Upper lobe of left lung (tissue), 6 donors: ENCODE measurements at regions not wholly inside any gene's neighbourhood (a gene's known extent, or its start where the extent isn't known, plus 50 kb on each side); places are given as distances from the start of the nearest gene placed in this dataset.

ENCODE experiments used
- ATAC-seq, 2 donors: fragments of 200-7000 bp; cut with Tn5 transposase; one replicate each; pipeline ENCODE4 v1.9.1; 2022; ENCODE audit warnings: mild to moderate bottlenecking in 2 of 2, moderate library complexity in 2 of 2; ENCODE audit not compliant: low FRiP score in 2 of 2
- DNase-seq, 2 donors: peaks; one replicate each; pipeline ENCODE4 v3.0.0-alpha.2; 2019 to 2020
- H3K27ac ChIP-seq, 4 donors: fragments of 200-600 bp; sonication (generic); one replicate each; pipeline ENCODE4 v1.5.1; 2016 to 2019
- H3K27me3 ChIP-seq, 4 donors: fragments of 200-600 bp; sonication (generic); one replicate each; pipeline ENCODE4 v1.5.1; 2017 to 2019
- H3K36me3 ChIP-seq, 4 donors: fragments of 200-600 bp; sonication (generic); one replicate each; pipeline ENCODE4 v1.5.1; 2016 to 2019
- H3K4me1 ChIP-seq, 4 donors: fragments of 200-600 bp; sonication (generic); one replicate each; pipeline ENCODE4 v1.5.1; 2018 to 2019
- H3K4me3 ChIP-seq, 4 donors: fragments of 200-600 bp; sonication (generic); one replicate each; pipeline ENCODE4 v1.5.1; 2017 to 2019; ENCODE audit warnings: mild to moderate bottlenecking in 2 of 4, moderate library complexity in 1 of 4
- H3K9me3 ChIP-seq, 4 donors: fragments of 200-600 bp; sonication (generic); one replicate each; pipeline ENCODE4 v1.5.1; 2018 to 2019
- EP300 ChIP-seq, 4 donors: sonication (generic); formaldehyde crosslinking; IDR thresholded peaks; one replicate each; pipeline ENCODE4 v1.5.1; 2017; ENCODE audit warnings: antibody characterized with exemption in 4 of 4, control low read depth in 2 of 4
- POLR2A ChIP-seq, 4 donors: fragments of 450-650 bp; IDR thresholded peaks; one replicate each; pipeline ENCODE4 v1.5.1; 2016 to 2017; ENCODE audit warnings: antibody characterized with exemption in 4 of 4, mild to moderate bottlenecking in 2 of 4
- POLR2AphosphoS5 ChIP-seq, 2 donors: sonication (generic); formaldehyde crosslinking; IDR thresholded peaks; one replicate each; pipeline ENCODE4 v1.5.1; 2017; ENCODE audit warnings: antibody characterized with exemption in 2 of 2
- WGBS, 2 donors: methylation state at CpG; one replicate each; pipeline ENCODE4 v1.1.5; 2017 to 2018; 5-methylcytosine and 5-hydroxymethylcytosine counted together
- TF ChIP-seq, protein P1 (sequence below), 6 experiments: fragments of 450-650 bp in 4 of 6; fragments of 200-600 bp in 2 of 6; sonication (generic) in 2 of 6; IDR thresholded peaks; one replicate each; pipeline ENCODE4 v1.5.1; 2016 to 2019; ENCODE audit warnings: antibody characterized with exemption in 6 of 6
- donor health status: DM: no; HTN: no; CAD: no; lungs with moderate emphysema.
- donor health status: DM: no; HTN: yes; CAD: no; lungs with severe emphysema.

GRCh38 chr4:185862340-185862739 lies 50.3 kb upstream of the SORBS2 start:
- H3K4me1 ChIP-seq, result peaks cover 0 to 7% (median 2%) of the 10 kb centered on the region in 4 donors
- 90 to 99% methylated on average over 4 of the region's 4 CpGs for WGBS, 2 donors
- no peak overlapping the region for H3K27ac ChIP-seq

DNA sequence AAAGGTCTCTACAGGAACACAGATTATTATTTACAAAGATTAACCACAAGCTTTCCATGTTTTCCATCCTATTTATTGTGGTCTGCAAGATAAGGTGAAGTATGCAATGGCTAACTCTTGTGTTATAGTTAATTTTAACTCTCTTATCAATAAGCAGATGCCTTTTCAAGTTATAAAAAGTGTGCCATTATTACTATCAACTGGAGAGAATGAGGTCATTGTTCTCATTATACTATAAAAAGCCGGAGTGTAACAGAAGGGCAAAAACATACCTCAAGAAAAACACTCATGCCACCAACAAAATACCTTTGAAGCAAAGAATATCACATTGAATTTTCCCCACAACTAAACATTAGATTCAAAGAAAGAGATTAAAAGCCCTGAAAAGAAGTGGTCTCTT lies 52.0 kb upstream of the SORBS2 start:
- H3K4me1 ChIP-seq, result peaks cover 0 to 7% (median 2%) of the 10 kb centered on the region in 4 donors
- H3K27ac ChIP-seq, result no peak overlapping the region
- 87 to 89% methylated on average over 1 of the region's 1 CpG for WGBS, 2 donors

More at GRCh38 chr4:185862340-185862739, 50.3 kb upstream of the SORBS2 start:
- TF ChIP-seq POLR2AphosphoS5 (IDR thresholded peaks at IDR 0.05), result no peak
- no peak for TF ChIP-seq EP300 (IDR thresholded peaks at IDR 0.05)
- TF ChIP-seq, protein P1, sequence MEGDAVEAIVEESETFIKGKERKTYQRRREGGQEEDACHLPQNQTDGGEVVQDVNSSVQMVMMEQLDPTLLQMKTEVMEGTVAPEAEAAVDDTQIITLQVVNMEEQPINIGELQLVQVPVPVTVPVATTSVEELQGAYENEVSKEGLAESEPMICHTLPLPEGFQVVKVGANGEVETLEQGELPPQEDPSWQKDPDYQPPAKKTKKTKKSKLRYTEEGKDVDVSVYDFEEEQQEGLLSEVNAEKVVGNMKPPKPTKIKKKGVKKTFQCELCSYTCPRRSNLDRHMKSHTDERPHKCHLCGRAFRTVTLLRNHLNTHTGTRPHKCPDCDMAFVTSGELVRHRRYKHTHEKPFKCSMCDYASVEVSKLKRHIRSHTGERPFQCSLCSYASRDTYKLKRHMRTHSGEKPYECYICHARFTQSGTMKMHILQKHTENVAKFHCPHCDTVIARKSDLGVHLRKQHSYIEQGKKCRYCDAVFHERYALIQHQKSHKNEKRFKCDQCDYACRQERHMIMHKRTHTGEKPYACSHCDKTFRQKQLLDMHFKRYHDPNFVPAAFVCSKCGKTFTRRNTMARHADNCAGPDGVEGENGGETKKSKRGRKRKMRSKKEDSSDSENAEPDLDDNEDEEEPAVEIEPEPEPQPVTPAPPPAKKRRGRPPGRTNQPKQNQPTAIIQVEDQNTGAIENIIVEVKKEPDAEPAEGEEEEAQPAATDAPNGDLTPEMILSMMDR (IDR thresholded peaks at IDR 0.05), result no peak
- TF ChIP-seq POLR2A (IDR thresholded peaks at IDR 0.05), result no peak
- Histone ChIP-seq H3K4me3 (no peak overlapping the region), H3K36me3 (no peaks in the 10 kb centered on the region), H3K27me3 (no peaks in the 10 kb centered on the region), H3K9me3 (peaks cover 0 to 3% (median 0%) of the 10 kb centered on the region in 4 donors)
- no peak for ATAC-seq
- no peak for DNase-seq

DNA sequence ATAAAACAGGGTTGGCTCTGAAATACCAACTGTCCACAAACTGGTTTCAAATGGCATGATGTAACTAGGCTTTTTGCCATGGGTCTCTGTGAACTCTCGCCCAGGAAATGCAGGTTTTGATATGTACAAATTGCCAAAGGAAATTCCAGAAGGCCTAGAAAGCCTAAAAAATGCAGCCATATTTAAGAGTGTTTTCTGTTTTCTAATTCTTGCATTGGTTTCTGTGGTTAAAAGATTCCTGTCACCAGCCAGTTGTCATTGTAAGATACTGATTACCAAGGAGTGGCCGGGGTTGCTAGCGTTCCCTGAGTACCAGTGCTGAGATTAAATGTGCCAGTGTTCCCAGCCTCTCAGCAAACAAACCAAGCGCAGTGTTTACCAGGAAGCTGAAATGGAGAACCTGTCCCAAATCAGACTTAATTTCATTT lies 53.9 kb upstream of the SORBS2 start:
- peak; percentile 40 to 43 for ATAC-seq
- Histone ChIP-seq H3K9me3 (no peaks in the 10 kb centered on the region), H3K36me3 (no peaks in the 10 kb centered on the region), H3K27ac (no peak overlapping the region), H3K4me3 (no peak overlapping the region), H3K27me3 (no peaks in the 10 kb centered on the region), H3K4me1 (peaks cover 0 to 7% (median 2%) of the 10 kb centered on the region in 4 donors)
- 67 to 76% methylated on average over 4 of the region's 4 CpGs for WGBS, 2 donors
- peak in 1 of 2 donors; percentile 36 for DNase-seq
- TF ChIP-seq POLR2A (IDR thresholded peaks at IDR 0.05), result no peak

More for the DNA sequence above, 52.0 kb upstream of the SORBS2 start:
- TF ChIP-seq EP300 (IDR thresholded peaks at IDR 0.05) (no peak), POLR2AphosphoS5 (IDR thresholded peaks at IDR 0.05) (no peak), POLR2A (IDR thresholded peaks at IDR 0.05) (no peak)
- TF ChIP-seq, protein P1 (IDR thresholded peaks at IDR 0.05), result no peak
- Histone ChIP-seq H3K36me3 (no peaks in the 10 kb centered on the region), H3K27me3 (no peaks in the 10 kb centered on the region), H3K4me3 (no peak overlapping the region), H3K9me3 (no peaks in the 10 kb centered on the region)
- ATAC-seq (no peak), DNase-seq (no peak)

- Histone ChIP-seq H3K4me3 (no peak overlapping the region), H3K4me1 (peaks cover 0 to 7% (median 2%) of the 10 kb centered on the region in 4 donors), H3K27ac (no peak overlapping the region), H3K36me3 (no peaks in the 10 kb centered on the region), H3K27me3 (no peaks in the 10 kb centered on the region), H3K9me3 (no peaks in the 10 kb centered on the region)
- ATAC-seq (no peak), DNase-seq (no peak)
- WGBS, 2 donors, result 93 to 96% methylated on average over 3 of the region's 3 CpGs
- TF ChIP-seq, protein P1 (IDR thresholded peaks at IDR 0.05), result no peak
- no peak for TF ChIP-seq EP300 (IDR thresholded peaks at IDR 0.05)
- no peak for TF ChIP-seq POLR2AphosphoS5 (IDR thresholded peaks at IDR 0.05)
- no peak for TF ChIP-seq POLR2A (IDR thresholded peaks at IDR 0.05)
These were observed 55.8 kb upstream of the SORBS2 start for GRCh38 chr4:185867770-185868169.

GRCh38 chr4:185868983-185869382 lies 57.0 kb upstream of the SORBS2 start:
- Histone ChIP-seq H3K4me3 (no peak overlapping the region), H3K27me3 (no peaks in the 10 kb centered on the region), H3K27ac (no peak overlapping the region), H3K9me3 (no peaks in the 10 kb centered on the region), H3K36me3 (no peaks in the 10 kb centered on the region), H3K4me1 (peaks cover 0 to 7% (median 2%) of the 10 kb centered on the region in 4 donors)
- ATAC-seq (no peak), DNase-seq (no peak)
- TF ChIP-seq POLR2AphosphoS5 (IDR thresholded peaks at IDR 0.05) (no peak), POLR2A (IDR thresholded peaks at IDR 0.05) (no peak), EP300 (IDR thresholded peaks at IDR 0.05) (no peak)
- TF ChIP-seq, protein P1 (IDR thresholded peaks at IDR 0.05), result no peak
- WGBS, 2 donors, result 81 to 91% methylated on average over 3 of the region's 3 CpGs
